Progenitor cell of endocrine pancreas (in vitro differentiated cells): ENCODE measurements at regions not wholly inside any gene's neighbourhood (a gene's known extent, or its start where the extent isn't known, plus 50 kb on each side); places are given as distances from the start of the nearest gene placed in this dataset.
"Not testable (repeated sequence)": the region's sequence is repeated elsewhere in the genome, so short reads cannot be mapped to it uniquely, and the experiment has no call there.

ENCODE experiments used
- DNase-seq: peaks from one replicate; pipeline ENCODE4 v3.0.0; 2021; ENCODE audit warnings: low spot score; ENCODE audit not compliant: unreplicated experiment
- H3K27ac Mint-ChIP-seq: 2 replicates; pipeline ENCODE4 v1.8.0; 2021; ENCODE audit warnings: mild to moderate bottlenecking, moderate library complexity, mixed read lengths
- H3K27me3 Mint-ChIP-seq: 2 replicates; pipeline ENCODE4 v1.8.0; 2021; ENCODE audit warnings: mixed read lengths
- H3K36me3 Mint-ChIP-seq: 2 replicates; pipeline ENCODE4 v1.8.0; 2022; ENCODE audit warnings: mixed read lengths; ENCODE audit not compliant: insufficient read depth
- H3K4me1 Mint-ChIP-seq: 2 replicates; pipeline ENCODE4 v1.8.0; 2021; ENCODE audit warnings: low read depth, mixed read lengths
- H3K4me3 Mint-ChIP-seq: 2 replicates; pipeline ENCODE4 v1.8.0; 2021; ENCODE audit warnings: low read depth, mild to moderate bottlenecking, moderate library complexity, mixed read lengths
- H3K9me3 Mint-ChIP-seq: 2 replicates; pipeline ENCODE4 v1.8.0; 2021; ENCODE audit warnings: low read depth, mixed read lengths
- TF ChIP-seq, protein P1 (sequence below): fragments of 200-600 bp; sonication (generic); IDR thresholded peaks from one replicate; pipeline ENCODE4 v1.5.0; 2021; ENCODE audit warnings: antibody characterized with exemption, mild to moderate bottlenecking; ENCODE audit not compliant: unreplicated experiment

DNA sequence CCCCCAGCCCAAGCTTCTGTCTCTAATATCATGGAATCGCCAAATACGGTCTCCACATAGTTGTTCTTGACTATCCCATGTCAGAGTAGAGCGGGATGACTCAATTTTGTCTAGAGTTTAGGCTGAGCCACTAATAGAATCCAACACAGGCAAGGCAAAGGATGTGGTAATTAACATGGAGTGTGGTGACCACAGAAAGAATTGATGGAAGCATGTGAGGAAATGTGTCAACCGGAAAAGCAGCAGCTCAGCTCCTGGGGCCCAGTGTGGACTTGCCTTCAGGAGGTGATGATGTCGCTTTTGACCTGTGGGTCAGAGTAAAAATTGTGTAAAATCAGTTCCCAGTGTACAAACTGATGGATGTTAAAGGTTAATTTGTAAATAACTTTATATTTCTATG is 139.3 kb upstream of the KLF6 start:
- Mint-ChIP-seq H3K27ac (no peak overlapping the region), H3K36me3 (no peaks in the 10 kb centered on the region), H3K27me3 (no peaks in the 10 kb centered on the region), H3K9me3 (peaks cover 3% of the 10 kb centered on the region), H3K4me1 (no peaks in the 10 kb centered on the region), H3K4me3 (no peak overlapping the region)
- TF ChIP-seq, protein P1, sequence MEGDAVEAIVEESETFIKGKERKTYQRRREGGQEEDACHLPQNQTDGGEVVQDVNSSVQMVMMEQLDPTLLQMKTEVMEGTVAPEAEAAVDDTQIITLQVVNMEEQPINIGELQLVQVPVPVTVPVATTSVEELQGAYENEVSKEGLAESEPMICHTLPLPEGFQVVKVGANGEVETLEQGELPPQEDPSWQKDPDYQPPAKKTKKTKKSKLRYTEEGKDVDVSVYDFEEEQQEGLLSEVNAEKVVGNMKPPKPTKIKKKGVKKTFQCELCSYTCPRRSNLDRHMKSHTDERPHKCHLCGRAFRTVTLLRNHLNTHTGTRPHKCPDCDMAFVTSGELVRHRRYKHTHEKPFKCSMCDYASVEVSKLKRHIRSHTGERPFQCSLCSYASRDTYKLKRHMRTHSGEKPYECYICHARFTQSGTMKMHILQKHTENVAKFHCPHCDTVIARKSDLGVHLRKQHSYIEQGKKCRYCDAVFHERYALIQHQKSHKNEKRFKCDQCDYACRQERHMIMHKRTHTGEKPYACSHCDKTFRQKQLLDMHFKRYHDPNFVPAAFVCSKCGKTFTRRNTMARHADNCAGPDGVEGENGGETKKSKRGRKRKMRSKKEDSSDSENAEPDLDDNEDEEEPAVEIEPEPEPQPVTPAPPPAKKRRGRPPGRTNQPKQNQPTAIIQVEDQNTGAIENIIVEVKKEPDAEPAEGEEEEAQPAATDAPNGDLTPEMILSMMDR: no peak
- DNase-seq: no peak

- Mint-ChIP-seq H3K27me3 (no peaks in the 10 kb centered on the region), H3K4me1 (no peaks in the 10 kb centered on the region), H3K4me3 (no peak overlapping the region), H3K36me3 (no peaks in the 10 kb centered on the region), H3K9me3 (peaks cover 7% of the 10 kb centered on the region), H3K27ac (no peak overlapping the region)
- TF ChIP-seq, protein P1: no peak
- no peak for DNase-seq
These were observed 138.0 kb upstream of the KLF6 start for GRCh38 chr10:3923033-3923432.

- TF ChIP-seq, protein P1: no peak
- no peak for DNase-seq
- H3K4me1 Mint-ChIP-seq: no peaks in the 10 kb centered on the region
- H3K9me3 Mint-ChIP-seq: peaks cover 8% of the 10 kb centered on the region
- H3K27ac Mint-ChIP-seq: no peak overlapping the region
- H3K4me3 Mint-ChIP-seq: no peak overlapping the region
- no peaks in the 10 kb centered on the region for H3K36me3 Mint-ChIP-seq
- no peaks in the 10 kb centered on the region for H3K27me3 Mint-ChIP-seq
These were observed 134.8 kb upstream of the KLF6 start for GRCh38 chr10:3919709-3920308.

- not testable (repeated sequence) for H3K9me3 Mint-ChIP-seq, H3K36me3 Mint-ChIP-seq, H3K4me3 Mint-ChIP-seq, H3K27me3 Mint-ChIP-seq, H3K4me1 Mint-ChIP-seq, DNase-seq, H3K27ac Mint-ChIP-seq
These were observed 132.4 kb upstream of the KLF6 start for GRCh38 chr10:3917392-3917791.

- no peak for DNase-seq
- H3K27ac Mint-ChIP-seq: no peak overlapping the region
- no peak overlapping the region for H3K4me3 Mint-ChIP-seq
- TF ChIP-seq, protein P1: no peak
- H3K9me3 Mint-ChIP-seq: peaks cover 5% of the 10 kb centered on the region
- peaks cover 5% of the 10 kb centered on the region for H3K27me3 Mint-ChIP-seq
- H3K36me3 Mint-ChIP-seq: no peaks in the 10 kb centered on the region
- peaks cover 2% of the 10 kb centered on the region for H3K4me1 Mint-ChIP-seq
These were observed 129.7 kb upstream of the KLF6 start for GRCh38 chr10:3914733-3915132.

DNA sequence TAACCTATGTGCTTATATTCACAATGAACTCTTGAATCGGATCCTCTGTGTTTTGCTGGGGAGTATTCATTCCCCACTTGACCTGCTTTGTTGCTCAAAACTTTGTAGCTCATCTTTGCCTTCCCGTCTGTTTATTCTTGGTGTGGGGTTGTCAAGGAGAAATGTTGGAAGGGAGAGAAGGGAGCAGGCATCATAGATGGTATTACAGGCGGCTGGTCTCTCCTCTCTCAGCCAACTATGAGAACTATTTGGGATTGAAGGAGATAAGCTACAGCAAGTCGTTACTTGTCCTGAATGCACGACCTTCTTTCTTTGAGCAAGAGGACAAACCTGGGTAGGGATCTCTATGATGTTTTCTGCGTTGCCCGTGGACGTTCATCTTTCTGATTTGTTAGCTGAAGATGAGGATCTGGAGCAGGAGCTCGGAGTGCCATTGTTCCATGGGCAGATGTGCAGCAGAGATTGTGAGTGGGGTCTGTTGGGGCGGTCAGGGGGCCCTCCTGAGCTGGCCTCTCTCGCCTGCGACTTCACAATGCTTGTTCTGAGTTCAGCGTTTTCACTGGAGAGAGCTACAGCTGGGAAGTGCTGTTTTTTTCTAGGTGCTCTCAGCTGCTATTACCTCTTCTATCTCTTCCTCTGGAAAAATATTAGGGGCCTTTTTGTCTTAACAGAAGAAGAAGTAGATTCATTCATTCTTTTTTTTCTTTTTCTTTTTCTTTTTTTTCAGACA is 126.9 kb upstream of the KLF6 start:
- Mint-ChIP-seq H3K27me3 (peaks cover 5% of the 10 kb centered on the region), H3K36me3 (no peaks in the 10 kb centered on the region), H3K4me1 (peaks cover 5% of the 10 kb centered on the region), H3K27ac (no peak overlapping the region), H3K4me3 (no peak overlapping the region), H3K9me3 (no peaks in the 10 kb centered on the region)
- TF ChIP-seq, protein P1: no peak
- DNase-seq: no peak
